Adrenal gland (tissue), 9 donors: ENCODE measurements at regions not wholly inside any gene's neighbourhood (a gene's known extent, or its start where the extent isn't known, plus 50 kb on each side); places are given as distances from the start of the nearest gene placed in this dataset.

ENCODE experiments used
- DNase-seq, 7 donors: peaks; one replicate each; pipeline ENCODE4 v3.0.0-alpha.2; 2019 to 2020
- H3K27ac ChIP-seq, 5 donors: fragments of 200-600 bp; sonication (generic) in 4 of 5; 1 replicate in 3 of 5; 2 replicates in 2 of 5; pipeline versions ENCODE4 v1.5.1 to v1.8.0; 2016 to 2020; ENCODE audit warnings: mild to moderate bottlenecking in 1 of 5
- H3K27me3 ChIP-seq: fragments of 200-600 bp; 2 replicates; pipeline ENCODE4 v1.8.0; 2021
- H3K36me3 ChIP-seq, 2 donors: fragments of 200-600 bp; replicated peaks in 1 of 2; 1 replicate in 1 of 2; 2 replicates in 1 of 2; pipeline versions ENCODE4 v1.5.1 to v1.8.0; 2018 to 2022
- H3K4me1 ChIP-seq, 2 donors: fragments of 200-600 bp; replicated peaks in 1 of 2; 1 replicate in 1 of 2; 2 replicates in 1 of 2; pipeline versions ENCODE4 v1.5.1 to v1.8.0; 2018 to 2021
- H3K4me3 ChIP-seq, 4 donors: fragments of 200-600 bp; sonication (generic) in 3 of 4; one replicate each; pipeline ENCODE4 v1.5.1; 2016 to 2018
- H3K9me3 ChIP-seq, 3 donors: fragments of 200-600 bp; sonication (generic) in 1 of 3; replicated peaks in 1 of 3; 1 replicate in 2 of 3; 2 replicates in 1 of 3; pipeline versions ENCODE4 v1.5.1 to v1.8.0; 2016 to 2021
- POLR2A ChIP-seq, 2 donors: fragments of 450-650 bp; IDR thresholded peaks; one replicate each; pipeline ENCODE4 v1.6.1; 2017; ENCODE audit warnings: antibody characterized with exemption in 2 of 2, mild to moderate bottlenecking in 2 of 2, moderate library complexity in 1 of 2
- WGBS, 4 donors: extraction: QIAGEN DNeasy Blood & Tissue Kit in 2 of 4; methylation state at CpG; one replicate each; pipeline versions ENCODE4 v1.1.5 to v1.1.7; 2013 to 2017; 5-methylcytosine and 5-hydroxymethylcytosine counted together
- intact Hi-C, 2 donors: fragments of 100-400 bp; cut with DNase I; formaldehyde crosslinking; loops; one replicate each; pipeline versions ENCODE4 v1.14.1 to v1.15.0; 2022 to 2023
- TF ChIP-seq, protein P1 (sequence below), 6 experiments: fragments of 450-650 bp in 4 of 6; fragments of 200-600 bp in 2 of 6; sonication (generic) in 1 of 6; IDR thresholded peaks; 1 replicate in 5 of 6; 2 replicates in 1 of 6; pipeline versions ENCODE4 v1.5.1 to v1.8.0; 2016 to 2021; ENCODE audit warnings: antibody characterized with exemption in 6 of 6, mild to moderate bottlenecking in 2 of 6, moderate library complexity in 1 of 6
- donor health status: healthy with polysubstance abuse.
- donor health status: Bipolar disorder and iron deficiency.
- donor health status: DM: yes; HTN: yes; CAD: no.
- donor health status: DM: no; HTN: no; CAD: no.
- donor health status: DM: no; HTN: no; CAD: no.

DNA sequence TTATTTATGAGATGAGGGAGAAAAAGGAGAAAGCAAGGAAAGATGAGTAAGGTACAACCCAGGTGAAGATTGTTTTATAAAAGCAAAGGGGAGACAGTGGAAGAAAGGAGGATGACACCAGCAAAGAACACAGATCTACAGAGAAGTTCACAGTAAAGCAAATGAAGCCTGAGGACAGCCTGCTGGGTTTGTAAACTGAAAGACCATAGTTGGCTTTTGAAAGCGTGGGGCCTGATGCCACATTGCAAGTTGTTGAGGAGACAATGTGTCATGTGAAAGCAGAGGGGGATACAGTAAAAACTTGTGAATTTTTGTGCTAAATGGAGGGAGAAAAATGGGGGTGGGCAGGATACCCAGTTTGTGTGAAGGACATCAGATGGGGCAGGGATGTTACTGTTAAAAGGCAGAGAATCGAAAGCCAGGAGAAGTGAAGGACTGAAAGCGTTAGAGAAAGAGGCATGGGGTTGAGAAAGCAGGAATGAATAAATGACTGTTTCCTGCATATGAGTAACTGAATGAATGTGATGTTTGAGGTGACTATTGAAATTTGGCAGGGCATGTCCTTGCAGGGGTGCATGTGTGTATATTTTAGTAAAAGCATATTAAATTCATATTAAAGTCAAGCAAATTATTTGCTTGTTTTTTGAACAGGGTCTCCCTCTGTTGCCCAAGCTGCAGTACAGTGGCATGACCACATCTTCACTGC lies 69.6 kb downstream of the SPRY1 start:
- Histone ChIP-seq H3K36me3 (no peaks in the 10 kb centered on the region), H3K9me3 (no peaks in the 10 kb centered on the region), H3K27me3 (no peaks in the 10 kb centered on the region), H3K27ac (no peak overlapping the region), H3K4me3 (no peak overlapping the region), H3K4me1 (no peaks in the 10 kb centered on the region)
- no peak for DNase-seq
- intact Hi-C loops, result no loop called here
- 60 to 90% (median 76%) methylated on average over 3 of the region's 3 CpGs for WGBS, 4 donors
- TF ChIP-seq POLR2A (IDR thresholded peaks at IDR 0.05), result no peak
- TF ChIP-seq, protein P1, sequence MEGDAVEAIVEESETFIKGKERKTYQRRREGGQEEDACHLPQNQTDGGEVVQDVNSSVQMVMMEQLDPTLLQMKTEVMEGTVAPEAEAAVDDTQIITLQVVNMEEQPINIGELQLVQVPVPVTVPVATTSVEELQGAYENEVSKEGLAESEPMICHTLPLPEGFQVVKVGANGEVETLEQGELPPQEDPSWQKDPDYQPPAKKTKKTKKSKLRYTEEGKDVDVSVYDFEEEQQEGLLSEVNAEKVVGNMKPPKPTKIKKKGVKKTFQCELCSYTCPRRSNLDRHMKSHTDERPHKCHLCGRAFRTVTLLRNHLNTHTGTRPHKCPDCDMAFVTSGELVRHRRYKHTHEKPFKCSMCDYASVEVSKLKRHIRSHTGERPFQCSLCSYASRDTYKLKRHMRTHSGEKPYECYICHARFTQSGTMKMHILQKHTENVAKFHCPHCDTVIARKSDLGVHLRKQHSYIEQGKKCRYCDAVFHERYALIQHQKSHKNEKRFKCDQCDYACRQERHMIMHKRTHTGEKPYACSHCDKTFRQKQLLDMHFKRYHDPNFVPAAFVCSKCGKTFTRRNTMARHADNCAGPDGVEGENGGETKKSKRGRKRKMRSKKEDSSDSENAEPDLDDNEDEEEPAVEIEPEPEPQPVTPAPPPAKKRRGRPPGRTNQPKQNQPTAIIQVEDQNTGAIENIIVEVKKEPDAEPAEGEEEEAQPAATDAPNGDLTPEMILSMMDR (IDR thresholded peaks at IDR 0.05), result no peak

DNA sequence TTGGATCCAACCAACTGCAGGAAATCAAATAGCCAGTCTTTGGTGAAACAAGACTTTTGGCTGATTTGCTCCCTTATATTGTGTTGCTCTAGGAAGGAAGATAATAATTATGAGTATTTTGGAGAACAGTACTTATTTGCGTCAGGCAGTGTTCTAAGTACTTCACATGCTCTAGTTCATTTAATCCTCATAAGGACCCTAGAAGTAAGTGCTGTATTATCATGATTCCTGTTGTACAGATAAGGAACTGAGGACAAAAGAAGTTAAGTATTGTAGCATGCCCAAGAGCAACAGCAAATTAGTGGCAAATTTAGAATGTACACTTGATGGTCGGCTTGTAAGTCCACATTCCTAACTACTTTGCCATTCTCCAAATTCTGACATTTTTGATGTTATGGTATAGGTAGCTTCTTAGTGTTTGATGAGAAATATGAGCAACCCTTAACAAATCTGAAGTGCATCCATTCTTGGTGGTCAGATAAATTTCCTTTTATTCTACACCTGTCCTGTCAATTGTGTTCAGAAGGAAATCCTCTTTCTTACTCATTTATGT lies 72.0 kb downstream of the SPRY1 start:
- WGBS, 4 donors, result 43 to 65% (median 51%) methylated on average over 2 of the region's 2 CpGs

DNA sequence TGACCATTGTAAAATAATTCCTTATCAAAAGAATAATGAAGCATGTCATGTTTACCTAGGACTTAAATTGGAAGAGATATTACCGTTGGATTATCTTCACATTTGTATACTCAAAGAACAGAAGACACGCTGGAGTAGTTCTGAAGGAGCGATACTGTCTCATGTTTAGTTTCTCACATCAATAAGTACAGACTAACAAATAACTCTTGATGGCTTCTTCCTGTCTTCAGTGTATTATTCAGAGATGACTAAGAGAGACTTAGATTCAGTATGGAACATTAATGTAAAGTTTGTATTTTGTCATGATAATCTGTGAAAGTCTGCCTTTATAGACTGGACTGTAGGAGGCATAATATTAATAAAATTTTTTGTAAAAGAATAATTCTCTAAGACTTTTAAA lies 72.7 kb downstream of the SPRY1 start:
- Histone ChIP-seq H3K9me3 (no peaks in the 10 kb centered on the region), H3K4me3 (no peak overlapping the region), H3K36me3 (no peaks in the 10 kb centered on the region), H3K27ac (no peak overlapping the region), H3K4me1 (no peaks in the 10 kb centered on the region), H3K27me3 (no peaks in the 10 kb centered on the region)
- intact Hi-C loops, result no loop called here
- DNase-seq, result no peak
- TF ChIP-seq POLR2A (IDR thresholded peaks at IDR 0.05), result no peak
- TF ChIP-seq, protein P1 (IDR thresholded peaks at IDR 0.05), result no peak
- WGBS, 4 donors, result 81 to 90% (median 85%) methylated on average over 3 of the region's 3 CpGs

More for the DNA sequence above, 72.0 kb downstream of the SPRY1 start:
- TF ChIP-seq POLR2A (IDR thresholded peaks at IDR 0.05), result no peak
- TF ChIP-seq, protein P1 (IDR thresholded peaks at IDR 0.05), result no peak
- Histone ChIP-seq H3K4me1 (no peaks in the 10 kb centered on the region), H3K27me3 (no peaks in the 10 kb centered on the region), H3K4me3 (no peak overlapping the region), H3K9me3 (no peaks in the 10 kb centered on the region), H3K27ac (no peak overlapping the region), H3K36me3 (no peaks in the 10 kb centered on the region)
- intact Hi-C loops, result no loop called here
- no peak for DNase-seq

DNA sequence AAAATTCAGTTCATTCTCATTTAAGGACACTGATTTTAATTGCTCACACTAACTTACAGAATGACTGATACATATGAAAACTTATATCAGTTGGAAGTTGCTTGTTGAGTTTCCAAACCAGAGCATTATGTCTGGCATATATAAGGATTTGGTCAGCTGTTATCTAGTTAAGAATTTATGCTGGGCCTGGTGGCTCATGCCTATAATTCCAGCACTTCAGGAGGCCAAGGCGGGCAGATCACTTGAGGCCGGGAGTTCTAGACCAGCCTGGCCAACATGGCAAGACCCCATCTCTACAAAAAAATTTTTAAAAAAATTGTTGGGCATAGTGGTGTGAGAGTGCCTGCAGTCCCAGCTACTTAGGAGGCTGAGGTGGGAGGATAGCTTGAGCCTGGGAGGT lies 73.1 kb downstream of the SPRY1 start:
- TF ChIP-seq, protein P1 (IDR thresholded peaks at IDR 0.05), result no peak
- no peak for TF ChIP-seq POLR2A (IDR thresholded peaks at IDR 0.05)

More for the DNA sequence above, 73.1 kb downstream of the SPRY1 start:
- H3K27ac ChIP-seq, result no peak overlapping the region
- H3K36me3 ChIP-seq, result no peaks in the 10 kb centered on the region
- DNase-seq, result no peak
- no peaks in the 10 kb centered on the region for H3K9me3 ChIP-seq
- no peaks in the 10 kb centered on the region for H3K27me3 ChIP-seq
- no peaks in the 10 kb centered on the region for H3K4me1 ChIP-seq
- H3K4me3 ChIP-seq, result no peak overlapping the region
- 93 to 100% (median 97%) methylated on average over 2 of the region's 2 CpGs for WGBS, 4 donors
- intact Hi-C loops, result no loop called here
